ENCODE measurements at regions not wholly inside any gene's neighbourhood (a gene's known extent, or its start where the extent isn't known, plus 50 kb on each side); places are given as distances from the start of the nearest gene placed in this dataset.

DNA sequence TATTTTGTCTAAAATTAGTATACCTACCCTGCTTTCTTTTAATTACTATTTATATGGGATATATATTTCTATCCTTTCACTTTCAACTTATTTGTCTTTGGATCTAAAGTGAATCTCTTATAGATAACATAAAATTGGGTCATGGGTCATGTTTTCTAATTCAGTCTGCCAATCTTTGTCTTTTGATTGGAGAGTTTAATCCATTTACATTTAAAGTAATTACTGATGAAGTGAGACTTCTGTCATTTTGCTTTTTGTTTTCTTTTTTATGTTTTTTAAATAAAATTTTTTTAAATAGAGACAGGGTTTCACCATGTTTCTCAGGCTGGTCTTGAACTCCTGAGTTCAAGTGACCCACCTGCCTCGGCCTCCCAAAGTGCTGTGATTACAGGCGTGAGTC is 50.5 kb upstream of the PRDM1 start:
- no peak for TF ChIP-seq EZH2phosphoT487 (IDR thresholded peaks at IDR 0.05; ENCODE audit: borderline replicate concordance, low read depth, low read length)
- TF ChIP-seq, protein P1, sequence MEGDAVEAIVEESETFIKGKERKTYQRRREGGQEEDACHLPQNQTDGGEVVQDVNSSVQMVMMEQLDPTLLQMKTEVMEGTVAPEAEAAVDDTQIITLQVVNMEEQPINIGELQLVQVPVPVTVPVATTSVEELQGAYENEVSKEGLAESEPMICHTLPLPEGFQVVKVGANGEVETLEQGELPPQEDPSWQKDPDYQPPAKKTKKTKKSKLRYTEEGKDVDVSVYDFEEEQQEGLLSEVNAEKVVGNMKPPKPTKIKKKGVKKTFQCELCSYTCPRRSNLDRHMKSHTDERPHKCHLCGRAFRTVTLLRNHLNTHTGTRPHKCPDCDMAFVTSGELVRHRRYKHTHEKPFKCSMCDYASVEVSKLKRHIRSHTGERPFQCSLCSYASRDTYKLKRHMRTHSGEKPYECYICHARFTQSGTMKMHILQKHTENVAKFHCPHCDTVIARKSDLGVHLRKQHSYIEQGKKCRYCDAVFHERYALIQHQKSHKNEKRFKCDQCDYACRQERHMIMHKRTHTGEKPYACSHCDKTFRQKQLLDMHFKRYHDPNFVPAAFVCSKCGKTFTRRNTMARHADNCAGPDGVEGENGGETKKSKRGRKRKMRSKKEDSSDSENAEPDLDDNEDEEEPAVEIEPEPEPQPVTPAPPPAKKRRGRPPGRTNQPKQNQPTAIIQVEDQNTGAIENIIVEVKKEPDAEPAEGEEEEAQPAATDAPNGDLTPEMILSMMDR (conservative IDR thresholded peaks at IDR 0.05; ENCODE audit: low read length) = no peak
- BruUV-seq (replicated peaks) = no TSS peak
- Histone ChIP-seq H3K79me2 (ENCODE audit: insufficient read depth, low read depth, low read length) (no peaks in the 10 kb centered on the region), H3K27ac (ENCODE audit: low read depth, low read length, poor library complexity, severe bottlenecking) (no peak overlapping the region), H3K4me1 (ENCODE audit: insufficient read depth, low read length, poor library complexity, severe bottlenecking) (no peaks in the 10 kb centered on the region), H3K36me3 (ENCODE audit: insufficient read depth, low read length) (no peaks in the 10 kb centered on the region; the same call in 1 of the 2 replicates), H3K4me2 (ENCODE audit: low read length) (no peak overlapping the region), H3K9me3 (ENCODE audit: low read length) (peaks cover 3% of the 10 kb centered on the region; the same call in 1 of the 2 replicates), H3K4me3 (ENCODE audit: low read depth, low read length, poor library complexity, severe bottlenecking) (no peak overlapping the region), H4K20me1 (ENCODE audit: insufficient read depth, low read length) (no peaks in the 10 kb centered on the region), H3K9me2 (ENCODE audit: insufficient read depth, low read length) (no peaks in the 10 kb centered on the region), H2AFZ (ENCODE audit: low read length) (no peak overlapping the region)
- no peak for DNase-seq (ENCODE audit: low spot score)
- POLR2A ChIA-PET = interaction anchor here (0.5 to 0.6 kb wide), 2 partner anchors 231 to 301 kb away, joined by 3 read pairs; no protein-coding TSS in a partner anchor
- CTCF ChIA-PET (ENCODE audit: unreplicated experiment) = no interaction called here
- intact Hi-C loops (cut with micrococcal nuclease; ENCODE audit: unreplicated experiment) = no loop called here

DNA sequence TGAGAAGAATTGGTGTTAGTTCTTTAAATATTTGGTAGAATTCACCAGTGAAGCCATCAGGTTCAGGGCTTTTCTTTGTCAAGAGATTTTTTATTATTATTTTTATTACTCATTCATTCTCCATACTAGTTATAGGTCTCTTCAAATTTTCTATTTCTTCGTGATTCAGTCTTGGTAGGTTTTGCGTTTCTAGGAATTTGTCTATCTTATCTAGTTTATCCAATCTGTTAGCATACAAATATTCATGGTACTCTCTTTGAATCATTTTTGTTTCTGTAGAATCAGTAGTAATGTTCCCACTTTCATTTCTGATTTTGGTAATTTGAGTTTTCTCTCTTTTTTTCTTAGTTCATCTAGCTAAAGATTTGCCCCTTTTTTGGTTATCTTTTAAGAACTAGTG is 52.3 kb upstream of the PRDM1 start:
- no peak overlapping the region for H2AFZ ChIP-seq (ENCODE audit: low read length)
- no peak overlapping the region for H3K27ac ChIP-seq (ENCODE audit: low read depth, low read length, poor library complexity, severe bottlenecking)
- intact Hi-C loops (cut with micrococcal nuclease; ENCODE audit: unreplicated experiment) = no loop called here
- POLR2A ChIA-PET = interaction anchor here (0.8 to 1.5 kb wide), 4 partner anchors 10 to 271 kb away, joined by 3 to 7 read pairs (median 4); no protein-coding TSS in a partner anchor
- H3K4me2 ChIP-seq (ENCODE audit: low read length) = no peak overlapping the region
- H3K4me3 ChIP-seq (ENCODE audit: low read depth, low read length, poor library complexity, severe bottlenecking) = no peak overlapping the region
- H4K20me1 ChIP-seq (ENCODE audit: insufficient read depth, low read length) = no peaks in the 10 kb centered on the region
- no peaks in the 10 kb centered on the region; the same call in 1 of the 2 replicates for H3K36me3 ChIP-seq (ENCODE audit: insufficient read depth, low read length)
- no peaks in the 10 kb centered on the region for H3K9me2 ChIP-seq (ENCODE audit: insufficient read depth, low read length)
- no TSS peak for BruUV-seq (replicated peaks)
- CTCF ChIA-PET (ENCODE audit: unreplicated experiment) = no interaction called here
- no peak for TF ChIP-seq EZH2phosphoT487 (IDR thresholded peaks at IDR 0.05; ENCODE audit: borderline replicate concordance, low read depth, low read length)
- TF ChIP-seq, protein P1 (conservative IDR thresholded peaks at IDR 0.05; ENCODE audit: low read length) = no peak
- H3K4me1 ChIP-seq (ENCODE audit: insufficient read depth, low read length, poor library complexity, severe bottlenecking) = no peaks in the 10 kb centered on the region
- no peaks in the 10 kb centered on the region for H3K79me2 ChIP-seq (ENCODE audit: insufficient read depth, low read depth, low read length)
- peaks cover 3% of the 10 kb centered on the region; the same call in 1 of the 2 replicates for H3K9me3 ChIP-seq (ENCODE audit: low read length)
- no peak for DNase-seq (ENCODE audit: low spot score)

DNA sequence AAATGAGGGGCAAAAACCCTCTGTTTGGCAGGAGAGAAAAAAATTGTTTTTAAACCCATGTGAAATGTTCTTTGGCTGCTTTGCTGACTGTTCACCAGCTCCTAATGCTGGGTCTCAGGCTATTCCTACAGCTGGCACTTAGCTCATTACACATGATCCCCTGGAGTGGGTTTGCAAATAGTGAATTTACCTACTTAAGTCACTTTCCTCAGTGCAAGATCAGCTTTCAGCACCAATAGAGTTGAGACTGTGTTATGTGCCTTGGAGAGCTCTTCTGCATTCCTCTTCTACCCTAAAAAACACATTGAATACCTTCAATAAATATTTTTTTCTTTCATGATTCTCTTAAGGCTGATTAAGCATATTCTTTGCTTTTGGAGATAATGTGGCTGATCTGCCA is 58.4 kb upstream of the PRDM1 start:
- Histone ChIP-seq H3K27ac (ENCODE audit: low read depth, low read length, poor library complexity, severe bottlenecking) (no peak overlapping the region), H3K36me3 (ENCODE audit: insufficient read depth, low read length) (no peaks in the 10 kb centered on the region), H3K79me2 (ENCODE audit: insufficient read depth, low read depth, low read length) (no peaks in the 10 kb centered on the region), H2AFZ (ENCODE audit: low read length) (no peak overlapping the region), H3K4me3 (ENCODE audit: low read depth, low read length, poor library complexity, severe bottlenecking) (no peak overlapping the region), H3K9me3 (ENCODE audit: low read length) (no peaks in the 10 kb centered on the region), H4K20me1 (ENCODE audit: insufficient read depth, low read length) (no peaks in the 10 kb centered on the region), H3K4me1 (ENCODE audit: insufficient read depth, low read length, poor library complexity, severe bottlenecking) (peaks cover 7% of the 10 kb centered on the region), H3K9me2 (ENCODE audit: insufficient read depth, low read length) (no peaks in the 10 kb centered on the region), H3K4me2 (ENCODE audit: low read length) (no peak overlapping the region)
- no peak for TF ChIP-seq EZH2phosphoT487 (IDR thresholded peaks at IDR 0.05; ENCODE audit: borderline replicate concordance, low read depth, low read length)
- TF ChIP-seq, protein P1 (conservative IDR thresholded peaks at IDR 0.05; ENCODE audit: low read length) = no peak
- CTCF ChIA-PET (ENCODE audit: unreplicated experiment) = no interaction called here
- DNase-seq (ENCODE audit: low spot score) = no peak
- intact Hi-C loops (cut with micrococcal nuclease; ENCODE audit: unreplicated experiment) = no loop called here
- no TSS peak for BruUV-seq (replicated peaks)
- POLR2A ChIA-PET = interaction anchor here (1.0 kb wide), 1 partner anchor 23 kb away, joined by 3 read pairs; no protein-coding TSS in a partner anchor

Data from OCI-LY7 (cell line).